GM12864 (cell line): ENCODE measurements at regions not wholly inside any gene's neighbourhood (a gene's known extent, or its start where the extent isn't known, plus 50 kb on each side); places are given as distances from the start of the nearest gene placed in this dataset.
"Not testable (repeated sequence)": the region's sequence is repeated elsewhere in the genome, so short reads cannot be mapped to it uniquely, and the experiment has no call there.

ENCODE experiments used
- DNase-seq: peaks from one replicate; pipeline ENCODE4 v3.0.0-alpha.2; 2011; ENCODE audit warnings: low read depth
- H3K4me3 ChIP-seq: 2 replicates; pipeline ENCODE4 v1.5.1; 2011; ENCODE audit warnings: mild to moderate bottlenecking, low read depth, low read length, control low read depth
- TF ChIP-seq, protein P1 (sequence below): IDR thresholded peaks from 2 replicates; pipeline ENCODE4 v1.5.1; 2011; ENCODE audit warnings: low read depth, mild to moderate bottlenecking, moderate library complexity, low read length, control low read depth, inconsistent platforms; ENCODE audit errors: missing control alignments

DNA sequence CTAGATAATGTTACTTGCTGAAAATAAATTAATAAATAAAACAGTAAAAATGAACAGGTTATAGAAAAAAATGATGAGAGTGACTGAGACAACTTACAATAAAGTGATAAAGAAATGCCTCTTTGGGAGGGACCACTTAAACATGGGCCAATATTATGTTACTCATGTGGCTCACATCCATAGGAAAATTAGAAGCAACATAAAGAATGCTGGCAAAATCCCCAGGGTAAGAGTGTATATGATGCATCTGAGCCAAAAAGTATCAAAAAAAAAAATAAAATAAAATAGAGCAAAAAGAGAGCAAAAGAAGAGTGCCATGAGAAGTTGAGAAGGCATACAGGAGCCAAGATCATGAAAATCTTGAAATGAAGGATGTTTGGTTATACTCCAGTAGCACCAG lies 818.0 kb downstream of the LTN1 start:
- no peak for DNase-seq
- no peak overlapping the region for H3K4me3 ChIP-seq
- TF ChIP-seq, protein P1, sequence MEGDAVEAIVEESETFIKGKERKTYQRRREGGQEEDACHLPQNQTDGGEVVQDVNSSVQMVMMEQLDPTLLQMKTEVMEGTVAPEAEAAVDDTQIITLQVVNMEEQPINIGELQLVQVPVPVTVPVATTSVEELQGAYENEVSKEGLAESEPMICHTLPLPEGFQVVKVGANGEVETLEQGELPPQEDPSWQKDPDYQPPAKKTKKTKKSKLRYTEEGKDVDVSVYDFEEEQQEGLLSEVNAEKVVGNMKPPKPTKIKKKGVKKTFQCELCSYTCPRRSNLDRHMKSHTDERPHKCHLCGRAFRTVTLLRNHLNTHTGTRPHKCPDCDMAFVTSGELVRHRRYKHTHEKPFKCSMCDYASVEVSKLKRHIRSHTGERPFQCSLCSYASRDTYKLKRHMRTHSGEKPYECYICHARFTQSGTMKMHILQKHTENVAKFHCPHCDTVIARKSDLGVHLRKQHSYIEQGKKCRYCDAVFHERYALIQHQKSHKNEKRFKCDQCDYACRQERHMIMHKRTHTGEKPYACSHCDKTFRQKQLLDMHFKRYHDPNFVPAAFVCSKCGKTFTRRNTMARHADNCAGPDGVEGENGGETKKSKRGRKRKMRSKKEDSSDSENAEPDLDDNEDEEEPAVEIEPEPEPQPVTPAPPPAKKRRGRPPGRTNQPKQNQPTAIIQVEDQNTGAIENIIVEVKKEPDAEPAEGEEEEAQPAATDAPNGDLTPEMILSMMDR = no peak

DNA sequence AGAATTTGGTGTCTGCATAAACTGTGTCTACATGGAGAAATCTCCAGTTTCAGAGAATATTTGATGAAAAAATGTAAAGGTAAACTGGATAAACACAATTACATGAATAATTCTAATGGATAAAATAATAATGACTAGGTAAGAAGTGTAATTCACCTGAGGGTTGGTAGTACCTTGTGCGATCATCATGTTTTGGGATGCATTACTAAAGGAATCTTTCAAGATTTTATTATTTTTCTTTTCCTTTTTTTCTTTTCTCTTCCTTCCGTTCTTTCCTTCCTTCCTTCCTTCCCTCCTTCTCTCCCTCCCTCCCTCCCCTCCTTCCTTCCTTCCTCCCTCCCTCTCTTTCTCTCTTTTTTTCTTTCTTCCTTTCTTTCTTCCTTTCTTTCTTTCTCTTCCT lies 818.7 kb downstream of the LTN1 start:
- TF ChIP-seq, protein P1 = no peak
- no peak overlapping the region for H3K4me3 ChIP-seq
- DNase-seq = no peak

DNA sequence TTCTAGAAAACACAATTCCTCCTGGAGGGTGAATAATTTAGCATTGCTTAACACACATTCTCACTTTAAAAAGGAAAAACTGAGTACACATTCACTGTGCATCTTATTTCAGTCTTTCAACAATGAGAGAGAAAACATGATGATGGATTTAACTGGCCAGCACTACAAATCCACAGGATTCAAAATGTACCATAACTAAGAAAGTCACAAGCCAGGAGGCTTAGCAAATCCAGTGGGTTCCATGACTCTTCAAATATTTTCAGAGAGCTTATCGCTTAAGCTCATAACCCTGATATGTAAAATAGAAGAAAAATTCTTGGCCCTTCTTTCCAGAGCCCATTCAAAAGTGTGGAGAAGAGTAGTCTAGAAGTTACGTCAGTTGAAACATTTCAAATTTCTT lies 820.3 kb downstream of the LTN1 start:
- TF ChIP-seq, protein P1 = no peak
- no peak for DNase-seq
- no peak overlapping the region for H3K4me3 ChIP-seq

DNA sequence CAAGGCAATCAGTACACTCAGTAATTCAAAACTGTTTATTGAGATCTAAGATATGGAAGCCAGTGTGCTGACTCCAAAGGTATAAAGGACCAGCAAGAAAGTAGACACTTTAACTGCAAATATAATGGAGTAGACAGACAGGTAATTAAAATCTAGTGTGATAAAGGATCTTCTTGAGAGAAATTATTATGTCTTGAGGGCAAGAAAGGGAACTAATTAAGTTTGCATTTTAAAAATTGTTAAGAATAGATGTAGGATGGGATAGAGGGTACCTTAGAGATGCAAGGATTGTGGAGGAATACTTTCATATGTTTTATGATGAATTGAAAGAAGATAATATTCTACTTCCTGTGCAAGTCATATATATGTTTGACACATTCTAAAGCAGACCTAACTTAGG lies 825.3 kb downstream of the LTN1 start:
- TF ChIP-seq, protein P1 = no peak
- no peak for DNase-seq
- no peak overlapping the region for H3K4me3 ChIP-seq

DNA sequence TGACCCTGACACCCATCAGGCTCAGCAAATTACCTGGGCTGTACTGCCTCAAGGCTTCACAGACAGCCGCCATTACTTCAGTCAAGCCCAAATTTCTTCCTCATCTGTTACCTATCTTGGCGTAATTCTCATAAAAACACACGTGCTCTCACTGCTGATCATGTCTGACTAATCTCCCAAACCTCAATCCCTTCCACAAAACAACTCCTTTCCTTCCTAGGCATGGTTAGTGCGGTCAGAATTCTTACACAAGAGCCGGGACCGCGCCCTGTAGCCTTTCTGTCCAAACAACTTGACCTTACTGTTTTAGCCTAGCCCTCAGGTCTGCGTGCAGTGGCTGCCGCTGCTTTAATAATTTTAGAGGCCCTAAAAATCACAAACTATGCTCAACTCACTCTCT lies 828.2 kb downstream of the LTN1 start:
- DNase-seq, H3K4me3 ChIP-seq: not testable (repeated sequence)

DNA sequence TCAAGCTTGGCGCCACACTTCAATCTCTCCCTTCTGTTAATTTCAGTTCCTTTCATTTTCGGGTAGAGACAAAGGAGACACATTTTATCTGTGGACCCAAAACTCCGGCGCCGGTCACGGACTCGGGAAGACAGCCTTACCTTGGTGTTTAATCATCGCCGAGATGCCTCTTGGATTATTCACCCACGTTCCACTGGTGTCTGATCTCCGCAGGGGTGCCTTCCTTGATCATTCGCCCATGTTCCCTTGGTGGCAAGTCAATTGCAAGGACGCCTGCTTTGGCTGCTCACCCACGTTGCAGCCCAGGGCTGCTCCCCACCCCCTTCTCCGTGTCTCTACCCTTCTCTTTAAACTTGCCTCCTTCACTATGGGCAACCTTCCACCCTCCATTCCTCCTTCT lies 830.6 kb downstream of the LTN1 start:
- not testable (repeated sequence) for H3K4me3 ChIP-seq, DNase-seq

DNA sequence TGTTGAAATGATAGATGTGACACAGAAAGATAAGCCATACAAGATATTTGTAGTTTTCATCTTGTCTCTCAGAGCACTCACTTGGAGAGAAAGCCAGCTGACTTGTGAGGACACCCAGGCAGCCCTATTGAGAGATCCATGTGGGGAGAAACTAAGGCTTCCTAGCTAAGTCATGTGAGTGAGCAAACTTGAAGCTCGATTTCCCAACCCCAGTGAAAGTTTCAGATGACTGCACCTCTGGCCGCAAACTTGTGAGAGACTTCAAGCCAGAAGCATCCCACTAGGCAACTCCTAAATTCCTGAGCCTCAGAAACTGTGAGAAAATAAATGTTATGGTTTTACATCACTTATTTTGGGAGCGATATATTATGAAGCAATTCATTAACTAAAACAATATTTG lies 832.3 kb downstream of the LTN1 start:
- H3K4me3 ChIP-seq = no peak overlapping the region
- no peak for DNase-seq
- TF ChIP-seq, protein P1 = no peak

DNA sequence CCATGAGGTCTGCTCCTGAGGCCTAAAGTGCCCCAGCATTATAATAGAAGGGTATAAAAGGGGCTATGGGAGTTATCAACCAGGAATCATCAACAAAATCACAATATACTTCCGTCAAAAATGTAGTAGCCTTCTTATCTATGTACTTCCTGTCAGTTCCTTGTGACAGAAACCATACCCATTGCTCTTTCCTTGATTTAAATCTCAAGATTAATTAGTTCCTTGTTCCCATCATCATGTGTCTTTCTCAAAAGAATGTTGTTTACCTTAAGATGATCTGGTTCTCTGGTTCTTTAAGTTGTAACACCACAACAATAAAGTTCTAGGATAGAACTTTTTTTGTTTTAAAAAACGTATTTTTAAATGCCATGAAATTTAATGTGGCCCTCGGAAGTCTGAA lies 833.3 kb downstream of the LTN1 start:
- H3K4me3 ChIP-seq = no peak overlapping the region
- TF ChIP-seq, protein P1 = no peak
- no peak for DNase-seq
